Tibial nerve (tissue), 4 donors: ENCODE measurements at regions not wholly inside any gene's neighbourhood (a gene's known extent, or its start where the extent isn't known, plus 50 kb on each side); places are given as distances from the start of the nearest gene placed in this dataset.

Source experiments
- DNase-seq, 2 donors: peaks; one replicate each; pipeline ENCODE4 v3.0.0-alpha.2; 2019; ENCODE audit warnings: low spot score in 2 of 2
- H3K27ac ChIP-seq, 4 donors: fragments of 200-600 bp; sonication (generic) in 3 of 4; one replicate each; pipeline ENCODE4 v1.5.1; 2017 to 2019; ENCODE audit warnings: mild to moderate bottlenecking in 1 of 4
- H3K27me3 ChIP-seq, 2 donors: fragments of 200-600 bp; sonication (generic) in 1 of 2; one replicate each; pipeline versions ENCODE4 v1.5.1 to v1.6.0; 2017 to 2019
- H3K36me3 ChIP-seq, 3 donors: fragments of 200-600 bp; sonication (generic); one replicate each; pipeline ENCODE4 v1.5.1; 2018 to 2019
- H3K4me1 ChIP-seq, 4 donors: fragments of 200-600 bp; sonication (generic) in 3 of 4; one replicate each; pipeline ENCODE4 v1.5.1; 2017 to 2019
- H3K4me3 ChIP-seq, 4 donors: fragments of 200-600 bp; sonication (generic) in 3 of 4; one replicate each; pipeline ENCODE4 v1.5.1; 2017 to 2019; ENCODE audit warnings: mild to moderate bottlenecking in 1 of 4, moderate library complexity in 1 of 4
- H3K9me3 ChIP-seq, 4 donors: fragments of 200-600 bp; sonication (generic) in 3 of 4; one replicate each; pipeline ENCODE4 v1.5.1; 2017 to 2019
- CTCF ChIP-seq, 5 experiments: fragments of 200-600 bp in 3 of 5; fragments of 450-650 bp in 2 of 5; sonication (generic) in 3 of 5; IDR thresholded peaks; one replicate each; pipeline ENCODE4 v1.5.1; 2016 to 2019; ENCODE audit warnings: antibody characterized with exemption in 5 of 5, mild to moderate bottlenecking in 3 of 5, moderate library complexity in 2 of 5
- EP300 ChIP-seq, 2 donors: sonication (generic); formaldehyde crosslinking; IDR thresholded peaks; one replicate each; pipeline ENCODE4 v1.6.1; 2017; ENCODE audit warnings: antibody characterized with exemption in 2 of 2, mild to moderate bottlenecking in 1 of 2
- POLR2A ChIP-seq, 2 donors: fragments of 450-650 bp; IDR thresholded peaks; one replicate each; pipeline ENCODE4 v1.6.1; 2017; ENCODE audit warnings: antibody characterized with exemption in 2 of 2, mild to moderate bottlenecking in 2 of 2, moderate library complexity in 2 of 2
- WGBS, 2 donors: methylation state at CpG; one replicate each; pipeline ENCODE4 v1.1.5; 2018; 5-methylcytosine and 5-hydroxymethylcytosine counted together

GRCh38 chr6:91185072-91185471, 598.2 kb upstream of the MAP3K7 start:
- H3K27ac ChIP-seq = no peak overlapping the region
- no peaks in the 10 kb centered on the region for H3K27me3 ChIP-seq
- H3K9me3 ChIP-seq = peaks cover 0 to 8% (median 2%) of the 10 kb centered on the region in 4 donors
- DNase-seq = no peak
- no peak overlapping the region for H3K4me3 ChIP-seq
- no peaks in the 10 kb centered on the region for H3K4me1 ChIP-seq
- TF ChIP-seq CTCF (IDR thresholded peaks at IDR 0.05) (no peak), POLR2A (IDR thresholded peaks at IDR 0.05) (no peak), EP300 (IDR thresholded peaks at IDR 0.05) (no peak)
- no peaks in the 10 kb centered on the region for H3K36me3 ChIP-seq
- 84 to 86% methylated on average over 4 of the region's 4 CpGs for WGBS, 2 donors

- Histone ChIP-seq H3K27me3 (no peaks in the 10 kb centered on the region), H3K9me3 (peaks cover 0 to 3% (median 2%) of the 10 kb centered on the region in 4 donors), H3K27ac (no peak overlapping the region), H3K4me3 (no peak overlapping the region), H3K4me1 (no peaks in the 10 kb centered on the region), H3K36me3 (no peaks in the 10 kb centered on the region)
- DNase-seq = no peak
- 49 to 53% methylated on average over 2 of the region's 2 CpGs for WGBS, 2 donors
- TF ChIP-seq EP300 (IDR thresholded peaks at IDR 0.05) (no peak), POLR2A (IDR thresholded peaks at IDR 0.05) (no peak), CTCF (IDR thresholded peaks at IDR 0.05) (no peak)
Measured at GRCh38 chr6:91181416-91181815, 594.5 kb upstream of the MAP3K7 start.

- Histone ChIP-seq H3K36me3 (no peaks in the 10 kb centered on the region), H3K27ac (no peak overlapping the region), H3K4me1 (no peaks in the 10 kb centered on the region), H3K9me3 (no peaks in the 10 kb centered on the region), H3K4me3 (no peak overlapping the region), H3K27me3 (no peaks in the 10 kb centered on the region)
- TF ChIP-seq POLR2A (IDR thresholded peaks at IDR 0.05) (no peak), CTCF (IDR thresholded peaks at IDR 0.05) (no peak), EP300 (IDR thresholded peaks at IDR 0.05) (no peak)
- 75 to 77% methylated on average over 3 of the region's 3 CpGs for WGBS, 2 donors
- no peak for DNase-seq
Measured at GRCh38 chr6:91173651-91174050, 586.8 kb upstream of the MAP3K7 start.

- Histone ChIP-seq H3K27ac (no peak overlapping the region), H3K36me3 (no peaks in the 10 kb centered on the region), H3K4me1 (no peaks in the 10 kb centered on the region), H3K4me3 (no peak overlapping the region), H3K27me3 (no peaks in the 10 kb centered on the region), H3K9me3 (no peaks in the 10 kb centered on the region)
- TF ChIP-seq CTCF (IDR thresholded peaks at IDR 0.05) (no peak), EP300 (IDR thresholded peaks at IDR 0.05) (no peak), POLR2A (IDR thresholded peaks at IDR 0.05) (no peak)
- 67 to 76% methylated on average over 3 of the region's 3 CpGs for WGBS, 2 donors
- no peak for DNase-seq
Measured at GRCh38 chr6:91173186-91173585, 586.3 kb upstream of the MAP3K7 start.

GRCh38 chr6:91171754-91172462, 585.0 kb upstream of the MAP3K7 start:
- Histone ChIP-seq H3K27me3 (no peaks in the 10 kb centered on the region), H3K9me3 (no peaks in the 10 kb centered on the region), H3K36me3 (no peaks in the 10 kb centered on the region), H3K27ac (no peak overlapping the region), H3K4me1 (no peaks in the 10 kb centered on the region), H3K4me3 (no peak overlapping the region)
- DNase-seq = no peak
- TF ChIP-seq POLR2A (IDR thresholded peaks at IDR 0.05) (no peak), EP300 (IDR thresholded peaks at IDR 0.05) (no peak), CTCF (IDR thresholded peaks at IDR 0.05) (no peak)
- 54 to 63% methylated on average over 7 of the region's 7 CpGs for WGBS, 2 donors
